ENCODE measurements at regions not wholly inside any gene's neighbourhood (a gene's known extent, or its start where the extent isn't known, plus 50 kb on each side); places are given as distances from the start of the nearest gene placed in this dataset.

- TF ChIP-seq IRF3 (IDR thresholded peaks at IDR 0.05; ENCODE audit: low read depth, low read length): no peak
These were observed 88.2 kb upstream of the DUSP5 start (continued) for GRCh38 chr10:110409488-110409887.

DNA sequence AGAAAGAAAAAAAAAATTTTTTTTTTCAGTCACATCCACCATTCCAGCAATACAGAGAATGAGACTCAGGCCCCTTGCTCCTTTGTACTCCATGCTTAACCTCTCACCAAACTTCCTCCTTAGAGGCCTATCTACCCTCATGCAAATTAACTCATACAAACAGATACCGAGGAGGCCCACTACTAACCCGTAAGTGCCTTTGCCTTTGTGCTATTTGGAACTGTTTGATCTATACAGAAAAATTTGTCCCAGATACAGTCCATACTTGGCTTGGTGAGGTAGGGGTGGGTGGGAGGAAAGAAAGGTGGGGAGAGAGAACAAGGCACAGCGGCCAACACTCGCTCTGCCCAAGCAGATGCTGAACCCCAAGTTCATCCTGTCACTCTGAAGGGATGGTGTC, 87.8 kb upstream of the DUSP5 start:
- ChIA-PET POLR2A (no interaction called here), CTCF (no interaction called here)
- Histone ChIP-seq H3K9me3 (no peaks in the 10 kb centered on the region), H2AFZ (ENCODE audit: low read depth) (no peak overlapping the region; the same call in 1 of the 2 replicates), H4K20me1 (ENCODE audit: insufficient read depth) (no peaks in the 10 kb centered on the region), H3K27ac (ENCODE audit: low read depth in 2 of 2, low read length in 1 of 2) (peak overlapping the region; percentile 64 to 87; a peak in 3 of 4 replicates), H3K4me2 (peak overlapping the region; percentile 39), H3K9ac (peak overlapping the region; percentile 41; the same call in 1 of the 2 replicates), H3K4me1 (ENCODE audit: control insufficient read depth in 1 of 2, insufficient read depth in 2 of 2, low read depth in 1 of 2, low read length in 1 of 2) (peaks cover 26 to 43% of the 10 kb centered on the region in 2 experiments; a peak in 3 of 4 replicates), H3K79me2 (ENCODE audit: insufficient read depth) (no peaks in the 10 kb centered on the region), H3F3A (replicated peaks; ENCODE audit: insufficient read depth) (peaks cover 12% of the 10 kb centered on the region), H3K27me3 (ENCODE audit: insufficient read depth) (no peaks in the 10 kb centered on the region), H3K9me2 (no peaks in the 10 kb centered on the region), H3K36me3 (replicated peaks in 1 of 2; ENCODE audit: control insufficient read depth in 1 of 2, insufficient read depth in 2 of 2, low read length in 1 of 2) (no peaks in the 10 kb centered on the region), H3K4me3 (ENCODE audit: low read depth in 2 of 2, low read length in 1 of 2) (no peak overlapping the region)
- WGBS (ENCODE audit: low lambda C conversion rate): 74% methylated on average over 4 of the region's 4 CpGs
- DNase-seq: no peak
- TF ChIP-seq EZH2phosphoT487 (IDR thresholded peaks at IDR 0.05; ENCODE audit: borderline replicate concordance, low read depth) (no peak), GATA2 (CRISPR knock-in tag; IDR thresholded peaks at IDR 0.05) (no peak), RXRA (IDR thresholded peaks at IDR 0.05; ENCODE audit: borderline replicate concordance, low read depth) (no peak), MEF2A (IDR thresholded peaks at IDR 0.05; ENCODE audit: borderline replicate concordance, low read depth) (no peak), EP300 (IDR thresholded peaks at IDR 0.05; ENCODE audit: borderline replicate concordance in 1 of 2, low read depth in 1 of 2, low read length in 1 of 2) (no peak), FOXM1 (IDR thresholded peaks at IDR 0.05; ENCODE audit: low read depth) (no peak), ZBTB33 (IDR thresholded peaks at IDR 0.05; ENCODE audit: borderline replicate concordance, low read depth) (no peak)
- TF ChIP-seq, protein P1, sequence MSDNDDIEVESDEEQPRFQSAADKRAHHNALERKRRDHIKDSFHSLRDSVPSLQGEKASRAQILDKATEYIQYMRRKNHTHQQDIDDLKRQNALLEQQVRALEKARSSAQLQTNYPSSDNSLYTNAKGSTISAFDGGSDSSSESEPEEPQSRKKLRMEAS (IDR thresholded peaks at IDR 0.05; ENCODE audit: low read depth): no peak
- TF ChIP-seq, protein P2, sequence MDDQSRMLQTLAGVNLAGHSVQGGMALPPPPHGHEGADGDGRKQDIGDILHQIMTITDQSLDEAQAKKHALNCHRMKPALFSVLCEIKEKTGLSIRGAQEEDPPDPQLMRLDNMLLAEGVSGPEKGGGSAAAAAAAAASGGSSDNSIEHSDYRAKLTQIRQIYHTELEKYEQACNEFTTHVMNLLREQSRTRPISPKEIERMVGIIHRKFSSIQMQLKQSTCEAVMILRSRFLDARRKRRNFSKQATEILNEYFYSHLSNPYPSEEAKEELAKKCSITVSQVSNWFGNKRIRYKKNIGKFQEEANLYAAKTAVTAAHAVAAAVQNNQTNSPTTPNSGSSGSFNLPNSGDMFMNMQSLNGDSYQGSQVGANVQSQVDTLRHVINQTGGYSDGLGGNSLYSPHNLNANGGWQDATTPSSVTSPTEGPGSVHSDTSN (IDR thresholded peaks at IDR 0.05): no peak
- TF ChIP-seq, protein P3, sequence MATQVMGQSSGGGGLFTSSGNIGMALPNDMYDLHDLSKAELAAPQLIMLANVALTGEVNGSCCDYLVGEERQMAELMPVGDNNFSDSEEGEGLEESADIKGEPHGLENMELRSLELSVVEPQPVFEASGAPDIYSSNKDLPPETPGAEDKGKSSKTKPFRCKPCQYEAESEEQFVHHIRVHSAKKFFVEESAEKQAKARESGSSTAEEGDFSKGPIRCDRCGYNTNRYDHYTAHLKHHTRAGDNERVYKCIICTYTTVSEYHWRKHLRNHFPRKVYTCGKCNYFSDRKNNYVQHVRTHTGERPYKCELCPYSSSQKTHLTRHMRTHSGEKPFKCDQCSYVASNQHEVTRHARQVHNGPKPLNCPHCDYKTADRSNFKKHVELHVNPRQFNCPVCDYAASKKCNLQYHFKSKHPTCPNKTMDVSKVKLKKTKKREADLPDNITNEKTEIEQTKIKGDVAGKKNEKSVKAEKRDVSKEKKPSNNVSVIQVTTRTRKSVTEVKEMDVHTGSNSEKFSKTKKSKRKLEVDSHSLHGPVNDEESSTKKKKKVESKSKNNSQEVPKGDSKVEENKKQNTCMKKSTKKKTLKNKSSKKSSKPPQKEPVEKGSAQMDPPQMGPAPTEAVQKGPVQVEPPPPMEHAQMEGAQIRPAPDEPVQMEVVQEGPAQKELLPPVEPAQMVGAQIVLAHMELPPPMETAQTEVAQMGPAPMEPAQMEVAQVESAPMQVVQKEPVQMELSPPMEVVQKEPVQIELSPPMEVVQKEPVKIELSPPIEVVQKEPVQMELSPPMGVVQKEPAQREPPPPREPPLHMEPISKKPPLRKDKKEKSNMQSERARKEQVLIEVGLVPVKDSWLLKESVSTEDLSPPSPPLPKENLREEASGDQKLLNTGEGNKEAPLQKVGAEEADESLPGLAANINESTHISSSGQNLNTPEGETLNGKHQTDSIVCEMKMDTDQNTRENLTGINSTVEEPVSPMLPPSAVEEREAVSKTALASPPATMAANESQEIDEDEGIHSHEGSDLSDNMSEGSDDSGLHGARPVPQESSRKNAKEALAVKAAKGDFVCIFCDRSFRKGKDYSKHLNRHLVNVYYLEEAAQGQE (IDR thresholded peaks at IDR 0.05; ENCODE audit: low read depth, low read length): no peak
